ENCODE measurements at regions not wholly inside any gene's neighbourhood (a gene's known extent, or its start where the extent isn't known, plus 50 kb on each side); places are given as distances from the start of the nearest gene placed in this dataset.
"Not testable (repeated sequence)": the region's sequence is repeated elsewhere in the genome, so short reads cannot be mapped to it uniquely, and the experiment has no call there.

- no peak for DNase-seq
Measured at GRCh38 chr4:188975271-188975670, 836.0 kb downstream of the TRIML1 start.

GRCh38 chr4:188976644-188977115 lies 837.4 kb downstream of the TRIML1 start:
- DNase-seq, result no peak

GRCh38 chr4:188977232-188977631 lies 838.0 kb downstream of the TRIML1 start:
- not testable (repeated sequence) for DNase-seq

- DNase-seq, result no peak
Measured at GRCh38 chr4:188984518-188984917, 845.3 kb downstream of the TRIML1 start.

- no peak for DNase-seq
Measured at GRCh38 chr4:188986271-188986689, 847.0 kb downstream of the TRIML1 start.

- no peak for DNase-seq
Measured at GRCh38 chr4:188987011-188987410, 847.8 kb downstream of the TRIML1 start.

GRCh38 chr4:188988131-188988530 lies 848.9 kb downstream of the TRIML1 start:
- DNase-seq, result no peak

- no peak for DNase-seq
Measured at GRCh38 chr4:188989371-188989770, 850.1 kb downstream of the TRIML1 start.

- DNase-seq, result no peak
Measured at GRCh38 chr4:188992706-188993105, 853.5 kb downstream of the TRIML1 start.

GRCh38 chr4:188993871-188994270 lies 854.6 kb downstream of the TRIML1 start:
- DNase-seq, result no peak

GRCh38 chr4:189001283-189001970 lies 862.2 kb downstream of the TRIML1 start:
- no peak for DNase-seq

GRCh38 chr4:189001971-189002450 lies 862.8 kb downstream of the TRIML1 start:
- no peak for DNase-seq

- DNase-seq, result no peak
Measured at GRCh38 chr4:189002475-189002874, 863.2 kb downstream of the TRIML1 start.

GRCh38 chr4:189010452-189011217 lies 871.4 kb downstream of the TRIML1 start:
- DNase-seq, result not testable (repeated sequence)

GRCh38 chr4:189021831-189022230 lies 882.6 kb downstream of the TRIML1 start:
- no peak for DNase-seq

GRCh38 chr4:189022440-189023035 lies 883.3 kb downstream of the TRIML1 start:
- no peak for DNase-seq

- no peak for DNase-seq
Measured at GRCh38 chr4:189029976-189030504, 890.8 kb downstream of the TRIML1 start.

- DNase-seq, result no peak
Measured at GRCh38 chr4:189032606-189033338, 893.5 kb downstream of the TRIML1 start.

- DNase-seq, result no peak
Measured at GRCh38 chr4:189033801-189034347, 894.6 kb downstream of the TRIML1 start.

GRCh38 chr4:189035091-189035490 lies 895.9 kb downstream of the TRIML1 start:
- no peak for DNase-seq

GRCh38 chr4:189035654-189036053 lies 896.4 kb downstream of the TRIML1 start:
- DNase-seq, result no peak

- no peak for DNase-seq
Measured at GRCh38 chr4:189036906-189037305, 897.7 kb downstream of the TRIML1 start.
